GM21576 (cell line): ENCODE measurements at regions not wholly inside any gene's neighbourhood (a gene's known extent, or its start where the extent isn't known, plus 50 kb on each side); places are given as distances from the start of the nearest gene placed in this dataset.
"Not testable (repeated sequence)": the region's sequence is repeated elsewhere in the genome, so short reads cannot be mapped to it uniquely, and the experiment has no call there.

Source experiments
- ATAC-seq: cut with Tn5 transposase; IDR thresholded peaks from one replicate; pipeline ENCODE4 v1.9.1; 2021; ENCODE audit warnings: mild to moderate bottlenecking, moderate library complexity; ENCODE audit not compliant: unreplicated experiment

DNA sequence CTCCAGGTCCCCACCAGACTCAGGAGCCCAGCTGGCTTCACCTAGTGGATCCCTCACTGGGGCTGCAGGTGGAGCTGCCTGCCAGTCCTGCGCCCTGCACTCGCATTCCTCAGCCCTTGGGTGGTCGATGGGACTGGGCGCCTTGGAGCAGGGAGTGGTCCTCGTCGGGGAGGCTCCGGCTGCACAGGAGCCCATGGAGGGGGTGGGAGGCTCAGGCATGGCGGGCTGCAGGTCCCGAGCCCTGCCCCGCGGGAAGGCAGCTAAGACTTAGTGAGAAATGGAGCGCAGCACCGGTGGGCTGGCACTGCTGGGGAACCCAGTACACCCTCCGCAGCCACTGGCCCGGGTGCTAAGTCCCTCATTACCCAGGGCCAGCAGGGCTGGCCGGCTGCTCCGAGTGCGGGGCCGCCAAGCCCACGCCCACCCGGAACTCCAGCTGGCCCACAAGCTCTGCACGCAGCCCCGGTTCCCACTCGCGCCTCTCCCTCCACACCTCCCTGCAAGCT lies 203.4 kb downstream of the DSC3 start:
- ATAC-seq, result not testable (repeated sequence)

DNA sequence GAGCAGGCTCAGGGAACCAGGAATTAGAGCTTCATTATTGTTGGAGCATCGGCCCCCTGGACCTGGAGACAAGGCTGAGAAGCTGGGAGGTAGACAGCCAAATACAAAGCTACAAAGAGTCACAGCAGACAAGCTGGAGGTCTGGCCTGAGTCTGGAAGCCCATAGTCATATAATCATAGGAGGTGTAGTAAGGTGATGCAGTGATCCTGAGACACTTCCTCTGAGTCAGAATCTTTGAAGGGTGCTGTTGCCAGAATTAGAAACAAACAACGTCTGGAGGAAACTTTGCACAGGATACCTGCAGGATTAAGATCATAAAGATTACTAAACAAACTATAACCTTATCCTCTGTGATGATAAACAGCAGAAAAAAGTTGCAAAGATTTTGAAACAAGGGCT lies 213.8 kb downstream of the DSC3 start:
- no peak for ATAC-seq

DNA sequence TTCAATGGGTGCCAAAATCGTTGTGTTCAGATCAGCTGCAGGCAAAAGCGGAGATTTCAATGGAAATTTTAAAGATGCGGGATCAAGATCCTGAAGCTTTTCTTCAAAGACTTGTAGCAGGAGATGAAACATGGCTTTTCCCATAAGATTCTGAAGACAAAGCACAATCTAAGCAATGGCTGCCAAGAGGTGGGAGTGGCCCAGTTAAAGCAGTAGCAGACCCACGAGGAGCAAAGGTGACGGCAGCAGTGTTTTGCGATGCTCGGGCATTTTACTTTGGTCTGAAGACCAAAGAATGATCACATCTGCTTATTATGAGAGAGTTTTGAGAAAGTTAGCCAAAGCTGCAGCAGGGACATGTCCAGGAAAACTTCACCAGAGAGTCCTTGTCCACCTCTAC lies 222.9 kb downstream of the DSC3 start:
- no peak for ATAC-seq

DNA sequence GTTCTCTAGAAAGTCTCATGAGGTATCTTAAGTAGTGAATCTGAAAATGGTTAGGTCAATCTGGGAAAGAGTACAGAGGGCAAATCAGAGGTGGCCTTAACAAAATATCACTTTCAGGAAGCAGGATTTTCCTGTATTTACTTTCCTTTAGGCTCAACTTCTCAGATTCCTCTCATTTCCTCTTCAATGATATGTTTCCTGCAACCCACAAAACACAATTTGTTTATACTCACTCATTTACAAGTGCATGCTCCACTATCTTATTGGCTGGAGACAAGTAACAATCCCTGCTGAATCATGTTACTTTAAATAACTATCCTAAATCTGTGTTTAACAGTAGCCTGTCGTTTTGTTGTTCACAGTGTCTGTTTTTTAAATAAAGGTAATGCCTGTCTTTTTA lies 228.1 kb downstream of the DSC3 start:
- ATAC-seq, result no peak

DNA sequence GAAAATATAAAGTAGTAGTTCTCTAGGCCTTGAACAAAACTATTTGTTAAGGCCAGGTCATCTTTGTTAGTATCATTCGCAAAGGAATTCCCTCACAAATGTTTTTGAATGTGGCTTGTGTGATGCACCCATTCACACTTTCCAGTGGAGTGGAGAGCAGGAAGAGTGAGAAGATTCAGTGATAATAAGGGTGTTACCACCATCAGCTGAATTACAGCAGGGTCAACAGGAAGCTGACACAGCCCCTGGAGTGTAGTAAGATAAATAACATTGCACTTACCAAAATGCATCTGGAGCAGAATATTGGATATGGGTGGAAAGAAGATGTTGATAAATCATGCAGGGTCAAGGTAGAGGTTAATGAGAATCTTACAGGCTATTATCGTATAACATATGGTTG lies 231.0 kb downstream of the DSC3 start:
- ATAC-seq, result no peak

DNA sequence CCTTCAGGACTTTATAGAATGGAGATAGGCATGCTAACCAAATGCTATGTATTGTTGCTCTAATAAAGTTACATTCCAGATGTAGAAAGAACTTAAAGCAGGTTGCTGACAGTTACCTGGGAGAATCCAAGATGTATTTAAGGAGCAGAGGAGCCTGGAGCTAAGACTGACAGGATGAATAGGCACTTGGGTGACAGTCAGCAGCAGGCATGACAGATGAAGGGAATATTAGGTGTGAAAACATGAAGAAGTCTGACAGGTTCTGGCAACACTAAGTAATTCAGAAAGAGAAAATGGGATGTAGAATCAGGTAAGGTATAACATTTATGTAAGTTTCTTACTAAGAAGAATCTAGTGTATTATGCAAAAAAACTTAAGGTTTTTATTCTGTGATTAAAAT lies 232.0 kb downstream of the DSC3 start:
- no peak for ATAC-seq

DNA sequence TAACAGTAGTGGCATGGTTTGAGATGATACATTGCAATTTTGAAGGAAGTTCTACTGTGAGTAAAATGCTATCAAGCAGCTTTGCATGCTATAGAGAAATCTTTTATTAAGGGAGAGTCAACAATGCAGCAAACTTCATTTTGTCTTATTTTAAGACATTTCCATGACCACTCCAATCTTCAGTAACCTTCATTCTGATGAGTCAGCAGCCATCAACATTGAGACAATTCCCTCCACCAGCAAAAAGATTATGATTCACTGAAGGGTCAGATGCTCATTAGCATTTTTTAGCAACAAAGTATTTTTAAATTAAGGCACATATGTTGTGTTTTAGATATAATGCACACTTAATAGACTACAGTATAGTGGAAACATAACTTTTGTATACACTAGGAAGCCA lies 235.7 kb downstream of the DSC3 start:
- ATAC-seq, result no peak

DNA sequence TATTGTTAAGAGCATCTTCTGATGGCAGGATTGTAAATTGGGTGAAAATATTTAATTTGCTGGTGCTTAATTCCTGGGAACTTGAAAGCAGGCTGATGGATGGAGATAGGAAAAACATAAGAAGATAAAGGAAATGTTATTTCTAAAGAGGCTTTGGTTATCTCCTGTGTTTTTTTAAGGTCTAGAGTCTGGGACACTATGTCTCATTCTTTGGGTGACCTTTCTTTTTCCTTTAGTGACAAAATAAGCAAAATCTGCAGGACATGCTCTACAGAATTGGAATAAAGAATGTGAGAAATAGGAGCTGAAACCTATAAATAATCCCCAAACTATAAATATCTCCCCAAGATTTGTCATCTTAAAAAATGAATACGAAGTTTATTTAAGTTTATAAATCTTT lies 241.7 kb downstream of the DSC3 start:
- no peak for ATAC-seq

DNA sequence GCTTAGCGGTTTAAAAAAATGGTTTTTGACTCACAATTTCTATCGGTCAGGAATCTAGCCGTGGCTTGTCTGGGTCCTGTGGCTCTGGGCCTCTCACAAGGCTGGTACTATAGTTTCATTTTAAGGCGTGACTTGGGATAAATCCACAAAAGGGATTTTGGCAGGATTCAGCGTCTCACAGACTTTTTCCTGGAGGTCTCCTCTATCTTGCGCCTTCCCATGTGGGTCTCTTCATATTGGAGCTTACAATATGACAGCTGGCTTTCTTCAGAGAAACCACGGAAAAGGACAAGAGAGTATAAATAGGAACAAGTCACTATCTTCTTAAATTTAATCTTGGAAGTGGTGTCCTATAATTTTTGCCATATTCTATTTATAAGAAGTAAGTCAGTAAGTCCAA lies 250.5 kb downstream of the DSC3 start:
- no peak for ATAC-seq

DNA sequence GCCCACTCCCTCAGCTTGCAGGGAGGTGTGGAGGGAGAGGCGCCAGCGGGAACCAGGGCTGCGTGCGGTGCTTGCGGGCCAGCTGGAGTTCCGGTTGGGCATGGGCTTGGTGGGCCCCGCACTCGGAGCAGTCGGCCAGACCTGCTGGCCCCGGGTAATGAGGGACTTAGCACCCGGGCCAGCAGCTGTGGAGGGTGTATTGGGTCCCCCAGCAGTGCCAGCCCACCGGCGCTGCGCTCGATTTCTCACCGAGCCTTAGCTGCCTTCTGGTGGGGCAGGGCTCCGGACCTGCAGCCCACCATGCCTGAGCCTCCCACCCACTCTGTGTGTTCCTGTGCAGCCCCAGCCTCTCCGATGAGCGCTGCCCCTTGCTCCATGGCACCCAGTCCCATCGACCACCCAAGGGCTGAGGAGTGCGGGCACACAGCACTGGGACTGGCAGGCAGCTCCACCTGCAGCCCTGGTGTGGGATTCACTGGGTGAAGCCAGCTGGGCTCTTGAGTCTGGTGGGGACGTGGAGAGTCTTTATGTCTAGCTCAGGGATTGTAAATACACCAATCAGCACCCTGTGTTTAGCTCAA lies 254.0 kb downstream of the DSC3 start:
- not testable (repeated sequence) for ATAC-seq

DNA sequence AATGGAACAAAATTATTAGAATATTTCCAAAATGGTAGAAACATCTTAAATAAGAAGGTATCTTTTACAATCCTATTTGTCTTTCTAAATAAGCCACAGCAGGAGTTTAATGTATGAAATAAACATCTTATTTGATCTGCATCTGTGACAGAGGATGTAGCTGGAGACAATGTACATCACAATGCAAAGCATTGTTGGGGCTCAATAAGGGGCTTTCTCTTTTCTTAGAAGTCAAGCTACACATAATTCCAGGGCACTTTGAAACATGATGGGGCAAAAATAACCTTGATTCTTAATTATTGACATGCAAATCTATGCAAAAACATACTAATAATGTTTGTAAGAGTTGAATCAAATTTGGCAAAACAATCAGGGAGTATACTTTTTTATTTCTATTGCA lies 255.1 kb downstream of the DSC3 start:
- ATAC-seq, result no peak

DNA sequence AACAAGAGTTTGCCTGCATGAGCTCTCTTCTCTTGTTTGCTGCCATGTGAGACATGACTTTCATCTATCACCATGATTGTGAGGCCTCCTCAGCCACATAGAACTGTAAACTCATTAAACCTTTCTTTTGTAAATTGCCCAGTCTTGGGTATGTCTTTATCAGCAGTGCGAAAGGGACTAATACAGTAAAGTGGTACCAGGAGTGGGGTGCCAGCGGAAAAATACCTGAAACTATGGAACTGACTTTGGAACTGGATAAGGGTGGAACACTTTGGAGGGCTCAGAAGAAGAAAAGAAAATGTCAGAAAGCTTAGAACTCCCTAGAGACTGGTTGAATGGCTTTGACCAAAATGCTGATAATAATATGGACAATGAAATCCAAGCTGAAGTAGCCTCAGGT lies 260.9 kb downstream of the DSC3 start:
- no peak for ATAC-seq

DNA sequence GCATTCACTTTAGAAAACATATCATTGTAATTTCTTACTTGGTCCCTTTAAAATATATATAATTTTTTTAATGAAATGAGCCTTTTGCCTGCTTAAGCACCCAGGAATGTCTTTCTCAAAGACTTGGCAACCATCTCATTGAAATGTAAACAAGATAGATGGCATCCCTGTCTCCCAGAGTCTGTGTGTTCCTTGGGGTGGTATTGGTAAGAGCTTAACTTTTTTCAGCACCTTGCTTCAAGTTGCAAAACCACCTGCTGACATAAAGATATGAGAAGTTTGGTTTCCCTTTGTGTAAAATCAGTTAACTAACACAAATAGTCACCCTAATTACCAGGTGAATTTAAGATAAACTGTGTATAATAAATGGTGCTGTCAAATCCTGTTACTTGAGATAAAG lies 266.9 kb downstream of the DSC3 start:
- no peak for ATAC-seq

DNA sequence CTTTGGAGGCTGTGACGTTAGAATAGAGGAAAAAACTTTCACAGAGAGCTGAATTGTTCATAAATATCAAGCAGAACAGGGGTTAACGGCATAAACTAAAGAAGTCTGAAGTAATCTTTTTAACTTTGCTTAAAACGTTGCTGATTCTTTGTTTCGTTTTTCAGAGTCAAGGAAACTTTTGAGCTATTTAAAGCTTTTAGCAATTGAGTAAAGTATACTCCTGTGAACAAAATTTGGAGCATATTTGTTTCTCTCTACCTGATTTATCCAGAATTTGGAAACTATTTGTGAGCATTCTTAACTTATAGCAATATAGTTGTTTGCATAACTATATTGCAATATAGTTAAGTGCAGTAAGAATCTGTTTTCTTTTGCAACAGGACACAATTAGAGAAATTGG lies 270.4 kb downstream of the DSC3 start:
- not testable (repeated sequence) for ATAC-seq

DNA sequence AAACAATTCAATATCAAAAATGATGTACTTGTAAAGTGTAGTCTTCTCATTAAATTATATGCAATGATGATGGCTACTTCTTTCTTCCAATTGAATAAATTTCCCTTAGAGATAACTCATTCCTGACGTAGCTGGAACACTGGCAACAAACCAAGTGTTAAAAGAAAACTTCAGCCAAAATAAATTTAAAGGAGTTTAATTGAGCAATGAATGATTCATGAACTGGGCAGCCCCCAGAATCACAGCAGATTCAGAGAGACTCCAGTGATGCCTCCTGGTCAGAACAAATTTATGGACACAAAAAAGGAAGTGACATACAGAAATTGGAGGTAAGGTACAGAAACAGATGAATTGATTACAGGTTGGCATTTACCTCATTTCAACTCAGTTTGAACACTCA lies 276.5 kb downstream of the DSC3 start:
- no peak for ATAC-seq

DNA sequence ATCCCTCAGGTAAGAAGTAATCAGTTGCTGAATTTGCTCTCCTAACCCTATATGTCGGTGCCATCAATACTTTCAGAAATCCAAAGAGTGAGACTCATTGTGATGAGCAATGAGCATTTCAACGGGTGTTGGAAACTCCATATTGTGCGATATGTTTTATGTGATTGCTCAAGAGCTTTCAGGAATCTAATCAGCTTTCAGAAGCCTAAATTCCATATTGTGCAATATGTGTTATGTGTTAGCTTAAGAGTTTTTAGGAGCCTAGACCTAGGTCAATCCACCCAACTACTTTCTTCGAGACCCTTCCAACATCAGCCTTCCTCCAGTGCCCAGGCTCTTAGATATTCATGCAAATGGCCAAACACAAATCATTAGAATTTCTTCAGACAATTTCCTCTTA lies 277.3 kb downstream of the DSC3 start:
- no peak for ATAC-seq

DNA sequence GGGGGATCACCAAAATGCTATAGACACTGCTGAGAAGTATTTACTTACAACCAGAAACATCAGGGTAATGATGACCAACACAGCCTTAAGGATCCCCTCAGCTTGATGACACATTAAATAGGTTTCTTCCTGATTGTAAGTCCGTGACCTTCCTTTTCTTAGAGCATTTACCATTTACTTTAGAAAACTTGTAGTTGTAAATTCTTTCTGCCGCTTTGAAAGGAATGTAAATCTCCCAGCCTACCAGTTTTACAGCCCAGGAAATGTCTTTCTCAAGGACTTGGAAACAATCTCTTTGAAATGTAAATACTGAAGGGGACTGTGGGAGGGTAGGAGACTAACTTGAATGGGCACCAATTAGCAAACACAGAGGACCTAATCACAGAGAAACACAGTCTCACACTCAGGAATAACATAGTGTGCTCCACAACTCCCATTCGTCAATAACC lies 278.6 kb downstream of the DSC3 start:
- ATAC-seq, result no peak

DNA sequence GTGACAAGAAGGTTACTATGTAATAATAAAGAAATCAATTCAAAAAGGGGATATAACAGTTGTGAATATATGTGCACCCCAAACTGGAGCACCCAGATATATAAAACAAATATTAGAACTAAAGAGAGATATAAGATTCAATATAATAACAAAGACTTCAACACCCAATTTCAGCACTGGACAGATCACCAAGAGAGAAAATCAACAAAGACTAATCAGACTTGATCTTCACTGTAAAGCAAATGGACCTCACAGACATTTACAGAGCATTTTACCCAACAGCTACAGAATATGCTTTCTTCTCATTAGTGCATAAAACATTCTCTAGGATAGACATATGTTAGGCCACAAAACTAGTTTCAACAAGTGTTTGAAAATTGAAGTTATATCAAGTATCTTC lies 287.7 kb downstream of the DSC3 start:
- no peak for ATAC-seq

DNA sequence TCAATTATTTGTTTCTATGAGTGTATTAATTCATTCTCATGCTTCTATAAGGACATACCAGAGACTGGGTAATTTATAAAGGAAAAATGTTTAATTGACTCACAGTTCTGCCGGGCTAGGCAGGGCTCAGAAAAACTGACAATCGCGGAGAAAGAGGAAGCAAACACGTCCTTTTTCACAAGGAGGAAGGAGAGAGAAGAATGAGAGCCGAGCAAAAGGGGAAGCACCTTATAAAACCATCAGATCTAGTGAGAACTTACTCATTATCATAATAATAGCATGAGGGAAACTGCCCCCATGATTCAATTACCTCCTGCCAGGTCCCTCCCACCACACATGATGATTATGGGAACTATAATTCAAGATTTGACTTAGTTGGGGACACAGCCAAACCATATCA lies 294.0 kb downstream of the DSC3 start:
- ATAC-seq, result no peak

DNA sequence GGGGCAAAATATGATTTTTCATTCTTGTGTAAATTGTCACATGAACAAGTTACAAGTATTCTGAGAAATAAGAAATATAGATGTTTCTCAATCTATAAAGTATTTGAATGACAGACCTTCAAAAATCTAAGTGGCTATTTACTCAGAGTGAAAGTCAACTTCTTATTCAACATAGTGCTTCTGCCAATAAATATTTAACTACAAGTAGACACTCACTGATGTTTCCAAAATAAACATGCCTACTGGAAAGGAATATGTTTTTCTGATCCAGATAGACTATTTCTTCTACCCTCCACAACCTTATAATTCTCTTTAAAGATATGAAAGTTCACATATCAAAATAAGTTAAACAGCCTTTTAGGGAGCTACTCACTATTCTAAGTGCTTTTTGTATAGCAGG lies 296.3 kb downstream of the DSC3 start:
- no peak for ATAC-seq

DNA sequence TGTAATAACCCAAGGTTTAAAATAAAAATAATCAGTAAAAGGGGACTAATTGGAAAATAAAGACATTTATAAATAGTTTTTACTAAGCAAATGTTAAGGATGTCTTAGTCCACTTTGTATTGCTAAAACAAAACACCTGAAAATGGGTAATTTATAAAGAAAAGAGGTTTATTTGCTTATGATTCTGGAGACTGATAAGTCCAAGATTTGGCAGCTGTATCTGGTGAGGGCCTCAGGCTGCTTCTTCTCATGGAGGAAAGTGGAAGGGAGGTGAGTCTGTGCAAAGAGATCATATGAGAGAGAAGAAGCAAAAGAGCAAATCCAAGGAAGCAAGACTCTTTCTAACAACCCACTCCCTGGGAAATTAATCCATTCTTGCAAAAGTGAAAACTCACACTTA lies 299.5 kb downstream of the DSC3 start:
- no peak for ATAC-seq

DNA sequence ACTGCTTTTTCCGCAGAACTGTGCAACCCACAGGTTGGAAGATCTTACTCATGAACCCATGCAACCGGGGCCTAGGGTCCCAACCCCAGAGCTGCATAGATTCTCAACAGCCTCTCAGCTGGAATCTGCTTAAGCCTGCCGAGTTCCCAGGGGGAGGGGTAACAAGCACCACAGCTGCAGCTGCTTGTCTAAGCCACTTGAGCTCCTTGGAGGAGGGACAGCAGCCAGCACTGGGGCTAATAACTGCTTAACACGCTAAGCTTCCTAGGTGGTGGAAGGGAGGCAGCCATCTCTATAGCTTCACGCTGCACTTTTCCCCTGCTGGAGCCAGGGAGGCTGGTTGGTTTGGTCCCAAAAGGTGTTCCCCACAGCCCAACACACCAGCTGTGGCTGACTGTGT lies 311.6 kb downstream of the DSC3 start:
- no peak for ATAC-seq

DNA sequence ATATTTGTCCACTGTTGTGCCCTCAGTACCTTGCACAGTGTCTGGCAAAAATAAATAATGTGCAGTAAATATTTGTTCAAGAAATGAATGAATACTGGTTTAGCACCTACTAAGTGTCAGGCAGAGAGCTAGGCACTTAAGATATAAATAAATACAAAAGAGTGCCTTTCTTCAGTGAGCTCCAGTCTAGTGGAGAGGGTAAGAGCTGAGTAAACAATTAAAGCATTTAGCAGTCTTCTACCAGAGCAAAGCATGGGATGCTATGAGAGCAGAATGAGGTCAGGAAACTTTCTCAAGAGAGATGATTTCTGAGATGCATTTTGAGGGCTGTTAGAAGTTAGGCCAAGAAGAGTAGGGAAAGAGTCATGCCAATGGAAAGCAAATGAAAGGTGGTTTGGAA lies 314.7 kb downstream of the DSC3 start:
- ATAC-seq, result no peak
